Panc1 (cell line): ENCODE measurements at regions not wholly inside any gene's neighbourhood (a gene's known extent, or its start where the extent isn't known, plus 50 kb on each side); places are given as distances from the start of the nearest gene placed in this dataset.
"Not testable (repeated sequence)": the region's sequence is repeated elsewhere in the genome, so short reads cannot be mapped to it uniquely, and the experiment has no call there.

Experiments used
- ATAC-seq: fragments of 200-7000 bp; cut with Tn5 transposase; 2 replicates; pipeline ENCODE4 v1.9.1; 2020; ENCODE audit warnings: mild to moderate bottlenecking, moderate library complexity
- BruUV-seq: library from RNA; stranded (reverse); fragments of 400-500 nt; replicated peaks from 2 replicates; lab custom pipeline; 2021; lab: Mats Ljungman, UMichigan
- CTCF ChIA-PET: fragments of 300-600 bp; sonication (Branson Sonifier 250); formaldehyde crosslinking; loops from one replicate; lab custom pipeline; 2022; ENCODE audit warnings: antibody characterized with exemption; lab: Charles Lee
- POLR2A ChIA-PET: fragments of 300-600 bp; sonication (Branson Sonifier 250); formaldehyde crosslinking; loops from one replicate; lab custom pipeline; 2022; ENCODE audit warnings: antibody characterized with exemption; lab: Charles Lee
- DNase-seq: peaks from one replicate; pipeline ENCODE4 v3.0.0-alpha.2; 2010; ENCODE audit warnings: low read depth, low spot score
- H3K27ac ChIP-seq: 2 replicates; pipeline ENCODE4 v1.5.1; 2011; ENCODE audit warnings: mild to moderate bottlenecking, low read length, inconsistent platforms
- H3K27me3 ChIP-seq: fragments of 200-500 bp; sonication (Bioruptor generic); 2 replicates; pipeline ENCODE4 v1.6.0; 2014; ENCODE audit warnings: low read length, inconsistent platforms; ENCODE audit not compliant: control insufficient read depth, insufficient read depth
- H3K36me3 ChIP-seq: fragments of 200-500 bp; sonication (Bioruptor generic); 2 replicates; pipeline ENCODE4 v1.5.1; 2014; ENCODE audit warnings: inconsistent platforms, mild to moderate bottlenecking, low read length, moderate library complexity; ENCODE audit not compliant: control insufficient read depth, insufficient read depth
- H3K4me1 ChIP-seq: 2 replicates; pipeline ENCODE4 v1.5.1; 2011; ENCODE audit warnings: inconsistent platforms, mild to moderate bottlenecking, low read length, moderate library complexity; ENCODE audit not compliant: control insufficient read depth, insufficient read depth
- H3K4me3 ChIP-seq, 2 experiments: 2 replicates each; pipeline ENCODE4 v1.5.1; 2011 to 2012; ENCODE audit warnings: low read depth in 2 of 2, low read length in 2 of 2, mild to moderate bottlenecking in 2 of 2, inconsistent platforms in 1 of 2, moderate library complexity in 1 of 2
- H3K9me3 ChIP-seq: fragments of 200-500 bp; sonication (Bioruptor generic); 2 replicates; pipeline ENCODE4 v1.5.1; 2014; ENCODE audit warnings: low read depth, mild to moderate bottlenecking, inconsistent platforms, low read length, moderate library complexity; ENCODE audit not compliant: control insufficient read depth, insufficient read depth
- POLR2AphosphoS5 ChIP-seq: IDR thresholded peaks from 2 replicates; pipeline ENCODE4 v1.6.1; 2012; ENCODE audit warnings: mild to moderate bottlenecking, low read depth, low read length, moderate library complexity
- SIN3A ChIP-seq: IDR thresholded peaks from 2 replicates; pipeline ENCODE4 v1.6.1; 2012; ENCODE audit warnings: low read depth, mild to moderate bottlenecking, low read length, moderate library complexity, borderline replicate concordance; ENCODE audit not compliant: insufficient read depth
- TCF7L2 ChIP-seq: IDR thresholded peaks from 2 replicates; pipeline ENCODE4 v1.6.1; 2011; ENCODE audit warnings: mild to moderate bottlenecking, low read depth, low read length, inconsistent platforms
- in situ Hi-C: cut with HindIII; loops from 2 replicates; pipeline ENCODE4 v1.10.0; 2016; ENCODE audit warnings: low sequenced_read_pairs, low pct_unique_long_range_greater_than_20kb
- intact Hi-C: fragments of 100-400 bp; cut with micrococcal nuclease; formaldehyde crosslinking; loops from one replicate; pipeline ENCODE4 v1.10.0; 2022; ENCODE audit not compliant: unreplicated experiment
- TF ChIP-seq, protein P1 (sequence below): fragments of 450-650 bp; IDR thresholded peaks from 2 replicates; pipeline ENCODE4 v1.5.1; 2017; ENCODE audit warnings: mild to moderate bottlenecking
- TF ChIP-seq, protein P2 (sequence below), 2 experiments: IDR thresholded peaks; 2 replicates each; pipeline ENCODE4 v1.6.1; 2011 to 2012; ENCODE audit warnings: low read depth in 2 of 2, control low read depth in 1 of 2, low read length in 1 of 2, mild to moderate bottlenecking in 1 of 2, moderate library complexity in 1 of 2; ENCODE audit not compliant: insufficient read depth in 1 of 2

DNA sequence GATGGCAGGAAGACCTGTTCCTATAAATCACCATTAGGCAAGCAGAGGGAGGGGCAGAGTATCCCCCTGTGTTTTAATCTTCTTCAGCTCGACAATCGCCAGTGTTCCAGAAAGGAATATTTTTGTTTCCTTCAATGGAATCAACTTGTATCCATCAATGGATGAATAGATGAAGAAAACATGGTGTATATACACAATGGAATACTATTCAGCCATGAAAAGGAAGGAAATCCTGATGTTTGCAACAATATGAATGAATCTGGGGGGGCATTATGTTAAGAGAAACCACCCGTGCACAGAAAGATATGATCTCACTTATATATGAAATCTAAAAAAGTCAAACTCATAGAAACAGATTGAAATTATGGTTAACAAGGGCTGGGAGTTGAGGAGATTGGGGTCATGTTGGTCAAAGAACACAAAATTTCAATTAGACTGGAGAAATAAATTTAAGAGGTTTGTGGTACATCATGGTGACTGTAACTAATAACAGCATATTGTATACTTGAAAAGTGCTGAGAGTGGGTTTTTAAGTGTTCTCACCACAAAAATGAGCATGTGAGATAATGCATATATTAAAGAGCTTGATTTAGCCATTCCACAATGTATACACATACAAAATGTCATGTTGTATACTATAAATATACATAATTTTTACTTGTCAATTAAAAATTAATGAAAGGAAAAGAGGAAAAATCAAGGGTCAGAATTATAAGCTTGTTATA, 64.2 kb upstream of the ITGA11 start:
- Histone ChIP-seq H3K4me1 (no peaks in the 10 kb centered on the region), H3K27ac (no peak overlapping the region), H3K4me3 (no peak overlapping the region), H3K27me3 (peaks cover 23% of the 10 kb centered on the region), H3K36me3 (no peaks in the 10 kb centered on the region), H3K9me3 (no peaks in the 10 kb centered on the region)
- CTCF ChIA-PET, result no interaction called here
- ATAC-seq (no peak), DNase-seq (no peak)
- no TSS peak for BruUV-seq
- in situ Hi-C loops (no loop called here), intact Hi-C loops (no loop called here)
- POLR2A ChIA-PET, result no interaction called here
- TF ChIP-seq POLR2AphosphoS5 (no peak), SIN3A (no peak), TCF7L2 (no peak)
- TF ChIP-seq, protein P1, sequence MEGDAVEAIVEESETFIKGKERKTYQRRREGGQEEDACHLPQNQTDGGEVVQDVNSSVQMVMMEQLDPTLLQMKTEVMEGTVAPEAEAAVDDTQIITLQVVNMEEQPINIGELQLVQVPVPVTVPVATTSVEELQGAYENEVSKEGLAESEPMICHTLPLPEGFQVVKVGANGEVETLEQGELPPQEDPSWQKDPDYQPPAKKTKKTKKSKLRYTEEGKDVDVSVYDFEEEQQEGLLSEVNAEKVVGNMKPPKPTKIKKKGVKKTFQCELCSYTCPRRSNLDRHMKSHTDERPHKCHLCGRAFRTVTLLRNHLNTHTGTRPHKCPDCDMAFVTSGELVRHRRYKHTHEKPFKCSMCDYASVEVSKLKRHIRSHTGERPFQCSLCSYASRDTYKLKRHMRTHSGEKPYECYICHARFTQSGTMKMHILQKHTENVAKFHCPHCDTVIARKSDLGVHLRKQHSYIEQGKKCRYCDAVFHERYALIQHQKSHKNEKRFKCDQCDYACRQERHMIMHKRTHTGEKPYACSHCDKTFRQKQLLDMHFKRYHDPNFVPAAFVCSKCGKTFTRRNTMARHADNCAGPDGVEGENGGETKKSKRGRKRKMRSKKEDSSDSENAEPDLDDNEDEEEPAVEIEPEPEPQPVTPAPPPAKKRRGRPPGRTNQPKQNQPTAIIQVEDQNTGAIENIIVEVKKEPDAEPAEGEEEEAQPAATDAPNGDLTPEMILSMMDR, result no peak
- TF ChIP-seq, protein P2, sequence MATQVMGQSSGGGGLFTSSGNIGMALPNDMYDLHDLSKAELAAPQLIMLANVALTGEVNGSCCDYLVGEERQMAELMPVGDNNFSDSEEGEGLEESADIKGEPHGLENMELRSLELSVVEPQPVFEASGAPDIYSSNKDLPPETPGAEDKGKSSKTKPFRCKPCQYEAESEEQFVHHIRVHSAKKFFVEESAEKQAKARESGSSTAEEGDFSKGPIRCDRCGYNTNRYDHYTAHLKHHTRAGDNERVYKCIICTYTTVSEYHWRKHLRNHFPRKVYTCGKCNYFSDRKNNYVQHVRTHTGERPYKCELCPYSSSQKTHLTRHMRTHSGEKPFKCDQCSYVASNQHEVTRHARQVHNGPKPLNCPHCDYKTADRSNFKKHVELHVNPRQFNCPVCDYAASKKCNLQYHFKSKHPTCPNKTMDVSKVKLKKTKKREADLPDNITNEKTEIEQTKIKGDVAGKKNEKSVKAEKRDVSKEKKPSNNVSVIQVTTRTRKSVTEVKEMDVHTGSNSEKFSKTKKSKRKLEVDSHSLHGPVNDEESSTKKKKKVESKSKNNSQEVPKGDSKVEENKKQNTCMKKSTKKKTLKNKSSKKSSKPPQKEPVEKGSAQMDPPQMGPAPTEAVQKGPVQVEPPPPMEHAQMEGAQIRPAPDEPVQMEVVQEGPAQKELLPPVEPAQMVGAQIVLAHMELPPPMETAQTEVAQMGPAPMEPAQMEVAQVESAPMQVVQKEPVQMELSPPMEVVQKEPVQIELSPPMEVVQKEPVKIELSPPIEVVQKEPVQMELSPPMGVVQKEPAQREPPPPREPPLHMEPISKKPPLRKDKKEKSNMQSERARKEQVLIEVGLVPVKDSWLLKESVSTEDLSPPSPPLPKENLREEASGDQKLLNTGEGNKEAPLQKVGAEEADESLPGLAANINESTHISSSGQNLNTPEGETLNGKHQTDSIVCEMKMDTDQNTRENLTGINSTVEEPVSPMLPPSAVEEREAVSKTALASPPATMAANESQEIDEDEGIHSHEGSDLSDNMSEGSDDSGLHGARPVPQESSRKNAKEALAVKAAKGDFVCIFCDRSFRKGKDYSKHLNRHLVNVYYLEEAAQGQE (IDR thresholded peaks at IDR 0.05; ENCODE audit: insufficient read depth in 1 of 2, low read depth in 2 of 2, low read length in 1 of 2), result no peak

DNA sequence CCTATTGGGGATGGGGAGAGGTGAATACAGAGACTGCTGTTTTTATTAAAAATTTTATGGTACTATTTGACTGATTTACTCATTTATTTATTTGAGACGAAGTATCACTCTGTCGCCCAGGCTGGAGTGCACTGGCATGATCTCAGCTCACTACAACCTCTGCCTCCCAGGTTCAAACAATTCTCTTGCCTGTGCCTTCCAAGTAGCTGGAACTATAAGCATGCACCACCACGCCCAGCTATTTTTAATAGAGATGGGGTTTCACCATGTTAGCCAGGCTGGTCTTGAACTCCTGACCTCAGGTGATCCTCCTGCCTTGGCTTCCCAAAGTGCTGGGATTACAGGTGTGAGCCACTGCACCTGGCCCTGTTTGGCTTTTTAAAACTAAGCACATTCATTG, 64.8 kb upstream of the ITGA11 start:
- BruUV-seq, intact Hi-C loops, H3K27ac ChIP-seq, ATAC-seq, H3K4me1 ChIP-seq, DNase-seq, H3K36me3 ChIP-seq, H3K4me3 ChIP-seq, H3K9me3 ChIP-seq, in situ Hi-C loops: not testable (repeated sequence)
- CTCF ChIA-PET, result interaction anchor here (0.6 kb wide), 1 partner anchor 76 kb away, joined by 8 read pairs; no protein-coding TSS in a partner anchor
- POLR2A ChIA-PET, result interaction anchor here (0.5 kb wide), 1 partner anchor 24 kb away, joined by 3 read pairs; no protein-coding TSS in a partner anchor
- H3K27me3 ChIP-seq, result peaks cover 23% of the 10 kb centered on the region
